B cell (primary cell): ENCODE measurements at regions not wholly inside any gene's neighbourhood (a gene's known extent, or its start where the extent isn't known, plus 50 kb on each side); places are given as distances from the start of the nearest gene placed in this dataset.
"Not testable (repeated sequence)": the region's sequence is repeated elsewhere in the genome, so short reads cannot be mapped to it uniquely, and the experiment has no call there.

Source experiments
- ATAC-seq: fragments of 200-7000 bp; cut with Tn5 transposase; one replicate; pipeline ENCODE4 v1.10.0; 2021; ENCODE audit warnings: low read depth, mild to moderate bottlenecking, moderate number of reproducible peaks, moderate library complexity
- CTCF ChIA-PET: fragments of 350-600 bp; sonication (Branson Sonifier 250); formaldehyde crosslinking; loops from one replicate; lab custom pipeline; 2021; ENCODE audit warnings: antibody characterized with exemption, inconsistent platforms; lab: Charles Lee
- POLR2A ChIA-PET: fragments of 350-600 bp; sonication (Branson Sonifier 250); formaldehyde crosslinking; loops from one replicate; lab custom pipeline; 2021; ENCODE audit warnings: antibody characterized with exemption; lab: Charles Lee
- DNase-seq: peaks from one replicate; pipeline ENCODE4 v3.0.0; 2013
- H2AFZ ChIP-seq: 2 replicates; pipeline ENCODE4 v1.6.1; 2012; ENCODE audit warnings: mild to moderate bottlenecking, low read depth, low read length; ENCODE audit not compliant: insufficient read depth, poor library complexity, severe bottlenecking
- H3K27ac ChIP-seq, 2 donors: 1 replicate in 1 of 2; 2 replicates in 1 of 2; pipeline ENCODE4 v1.5.1; 2012 to 2013; ENCODE audit warnings: low read length in 2 of 2, mild to moderate bottlenecking in 2 of 2, moderate library complexity in 1 of 2
- H3K27me3 ChIP-seq, 4 experiments: fragments of 200-600 bp in 1 of 4; sonication (generic) in 1 of 4; replicated peaks in 1 of 4; 1 replicate in 2 of 4; 2 replicates in 2 of 4; pipeline versions ENCODE4 v1.6.1 to v1.7.0; 2013 to 2016; ENCODE audit warnings: low read length in 3 of 4, mild to moderate bottlenecking in 2 of 4, mixed read lengths in 1 of 4, moderate library complexity in 1 of 4; ENCODE audit not compliant: insufficient read depth in 4 of 4, control insufficient read depth in 3 of 4; ENCODE audit errors: control extremely low read depth in 1 of 4
- H3K36me3 ChIP-seq, 2 experiments: replicated peaks in 1 of 2; 1 replicate in 1 of 2; 2 replicates in 1 of 2; pipeline versions ENCODE4 v1.6.1 to v1.7.1; 2013; ENCODE audit warnings: low read length in 1 of 2; ENCODE audit not compliant: insufficient read depth in 2 of 2, control insufficient read depth in 1 of 2; ENCODE audit errors: control extremely low read depth in 1 of 2, extremely low read depth in 1 of 2
- H3K4me1 ChIP-seq, 2 donors: fragments of 200-600 bp in 1 of 2; sonication (generic) in 1 of 2; 1 replicate in 1 of 2; 2 replicates in 1 of 2; pipeline versions ENCODE4 v1.5.1 to v1.6.1; 2013 to 2017; ENCODE audit warnings: low read length in 2 of 2; ENCODE audit not compliant: control insufficient read depth in 2 of 2, insufficient read depth in 2 of 2
- H3K4me2 ChIP-seq: replicated peaks from 2 replicates; pipeline ENCODE3; 2012; ENCODE audit warnings: mild to moderate bottlenecking, low read depth, low read length; ENCODE audit not compliant: poor library complexity, severe bottlenecking
- H3K4me3 ChIP-seq, 5 experiments: fragments of 200-600 bp in 1 of 5; sonication (generic) in 1 of 5; 1 replicate in 3 of 5; 2 replicates in 2 of 5; pipeline versions ENCODE4 v1.5.1 to v1.7.0; 2011 to 2016; ENCODE audit warnings: low read length in 4 of 5, mild to moderate bottlenecking in 4 of 5, low read depth in 2 of 5, control low read depth in 1 of 5, moderate library complexity in 1 of 5; ENCODE audit not compliant: insufficient read depth in 1 of 5; ENCODE audit errors: control extremely low read depth in 1 of 5, extremely low read depth in 1 of 5
- H3K79me2 ChIP-seq: fragments of 200-600 bp; sonication (generic); one replicate; pipeline ENCODE4 v1.6.0; 2016; ENCODE audit warnings: low read length; ENCODE audit not compliant: control insufficient read depth, insufficient read depth
- H3K9ac ChIP-seq: fragments of 200-600 bp; sonication (generic); 2 replicates; pipeline ENCODE4 v1.6.1; 2017; ENCODE audit warnings: mild to moderate bottlenecking, low read length, moderate library complexity
- H3K9me3 ChIP-seq, 3 donors: one replicate each; pipeline versions ENCODE4 v1.6.1 to v1.7.1; 2013; ENCODE audit warnings: low read length in 2 of 3; ENCODE audit not compliant: control insufficient read depth in 2 of 3, insufficient read depth in 1 of 3; ENCODE audit errors: control extremely low read depth in 1 of 3
- H4K20me1 ChIP-seq: 2 replicates; pipeline ENCODE4 v1.6.0; 2012; ENCODE audit warnings: mild to moderate bottlenecking, low read length; ENCODE audit not compliant: insufficient read depth, control insufficient read depth, poor library complexity, severe bottlenecking
- H3K27ac Mint-ChIP-seq: one replicate; pipeline ENCODE4 v1.8.0; 2021; ENCODE audit warnings: mixed read lengths
- H3K27me3 Mint-ChIP-seq: one replicate; pipeline ENCODE4 v1.8.0; 2021; ENCODE audit warnings: mixed read lengths
- H3K4me1 Mint-ChIP-seq: one replicate; pipeline ENCODE4 v1.8.0; 2021; ENCODE audit warnings: mixed read lengths
- H3K4me3 Mint-ChIP-seq: one replicate; pipeline ENCODE4 v1.8.0; 2021; ENCODE audit warnings: mixed read lengths
- H3K9me3 Mint-ChIP-seq: one replicate; pipeline ENCODE4 v1.8.0; 2022; ENCODE audit warnings: mixed read lengths; ENCODE audit not compliant: insufficient read depth
- EZH2 ChIP-seq: IDR thresholded peaks from 2 replicates; pipeline ENCODE4 v1.6.1; 2012; ENCODE audit warnings: borderline replicate concordance, low read depth, mild to moderate bottlenecking, moderate library complexity, low read length; ENCODE audit not compliant: insufficient read depth, poor library complexity, severe bottlenecking
- WGBS: methylation state at CpG from one replicate; pipeline ENCODE4 v1.1.5; 2013; ENCODE audit warnings: missing lambda C conversion rate; ENCODE audit not compliant: insufficient coverage; 5-methylcytosine and 5-hydroxymethylcytosine counted together
- intact Hi-C: fragments of 100-400 bp; cut with micrococcal nuclease; formaldehyde crosslinking; loops from one replicate; pipeline ENCODE4 v1.10.0; 2022
- TF ChIP-seq, protein P1 (sequence below): fragments of 200-600 bp; IDR thresholded peaks from one replicate; pipeline ENCODE4 v1.8.0; 2022; ENCODE audit warnings: antibody characterized with exemption, mild to moderate bottlenecking

DNA sequence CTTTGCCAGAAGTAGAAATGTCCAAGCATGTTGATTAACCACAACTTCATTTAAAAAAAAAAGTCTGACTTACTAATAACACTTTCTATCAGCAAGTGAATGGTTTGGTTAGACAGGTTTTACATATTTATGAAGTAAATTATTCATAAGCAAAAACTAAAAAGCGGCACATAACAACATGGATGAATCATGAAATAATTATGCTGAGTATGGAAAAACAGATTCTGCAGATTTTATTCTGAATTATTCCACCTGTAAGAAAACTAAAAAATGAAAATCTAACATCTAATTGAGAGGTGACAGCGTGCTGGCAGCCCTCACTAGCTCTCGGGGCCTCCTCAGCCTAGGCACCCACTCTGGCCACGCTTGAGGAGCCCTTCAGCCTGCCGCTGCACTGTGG lies 173.5 kb downstream of the ADAM29 start:
- no CpG with 5 or more reads among the region's 5 CpGs for WGBS
- Histone ChIP-seq H3K4me1 (no peaks in the 10 kb centered on the region), H3K4me3 (no peak overlapping the region), H3K9ac (no peak overlapping the region), H3K27me3 (no peaks in the 10 kb centered on the region), H3K27ac (no peak overlapping the region), H4K20me1 (no peaks in the 10 kb centered on the region), H3K9me3 (peaks cover 0 to 24% (median 0%) of the 10 kb centered on the region in 3 donors), H3K79me2 (no peaks in the 10 kb centered on the region), H2AFZ (no peak overlapping the region), H3K4me2 (no peak overlapping the region), H3K36me3 (no peaks in the 10 kb centered on the region)
- ATAC-seq: no peak
- TF ChIP-seq EZH2: no peak
- TF ChIP-seq, protein P1, sequence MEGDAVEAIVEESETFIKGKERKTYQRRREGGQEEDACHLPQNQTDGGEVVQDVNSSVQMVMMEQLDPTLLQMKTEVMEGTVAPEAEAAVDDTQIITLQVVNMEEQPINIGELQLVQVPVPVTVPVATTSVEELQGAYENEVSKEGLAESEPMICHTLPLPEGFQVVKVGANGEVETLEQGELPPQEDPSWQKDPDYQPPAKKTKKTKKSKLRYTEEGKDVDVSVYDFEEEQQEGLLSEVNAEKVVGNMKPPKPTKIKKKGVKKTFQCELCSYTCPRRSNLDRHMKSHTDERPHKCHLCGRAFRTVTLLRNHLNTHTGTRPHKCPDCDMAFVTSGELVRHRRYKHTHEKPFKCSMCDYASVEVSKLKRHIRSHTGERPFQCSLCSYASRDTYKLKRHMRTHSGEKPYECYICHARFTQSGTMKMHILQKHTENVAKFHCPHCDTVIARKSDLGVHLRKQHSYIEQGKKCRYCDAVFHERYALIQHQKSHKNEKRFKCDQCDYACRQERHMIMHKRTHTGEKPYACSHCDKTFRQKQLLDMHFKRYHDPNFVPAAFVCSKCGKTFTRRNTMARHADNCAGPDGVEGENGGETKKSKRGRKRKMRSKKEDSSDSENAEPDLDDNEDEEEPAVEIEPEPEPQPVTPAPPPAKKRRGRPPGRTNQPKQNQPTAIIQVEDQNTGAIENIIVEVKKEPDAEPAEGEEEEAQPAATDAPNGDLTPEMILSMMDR: no peak
- ChIA-PET POLR2A (no interaction called here), CTCF (no interaction called here)
- no peaks in the 10 kb centered on the region for H3K4me1 Mint-ChIP-seq
- H3K4me3 Mint-ChIP-seq: no peak overlapping the region
- no peak overlapping the region for H3K27ac Mint-ChIP-seq
- H3K9me3 Mint-ChIP-seq: no peaks in the 10 kb centered on the region
- no peak for DNase-seq
- intact Hi-C loops: no loop called here
- H3K27me3 Mint-ChIP-seq: no peaks in the 10 kb centered on the region

DNA sequence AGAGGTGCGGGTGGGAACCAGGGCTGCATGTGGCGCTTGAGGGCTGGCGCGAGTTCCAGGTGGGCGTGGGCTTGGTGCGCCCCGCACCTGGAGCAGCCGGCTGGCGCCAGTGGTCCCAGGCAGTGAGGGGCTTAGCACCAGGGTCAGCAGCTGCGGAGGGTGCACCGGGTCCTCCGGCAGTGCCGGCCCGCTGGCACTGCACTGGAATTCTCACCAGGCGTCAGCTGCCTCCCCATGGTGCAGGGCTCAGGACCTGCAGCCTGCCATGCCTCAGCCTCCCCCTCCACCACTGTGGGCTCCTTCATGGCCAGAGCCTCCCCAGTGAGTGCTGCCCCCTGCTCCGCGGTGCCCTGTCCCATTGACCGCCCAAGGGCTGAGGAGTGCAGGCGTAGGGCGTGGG lies 174.0 kb downstream of the ADAM29 start:
- Histone ChIP-seq H3K4me2 (no peak overlapping the region), H4K20me1 (no peaks in the 10 kb centered on the region), H3K9ac (no peak overlapping the region), H3K27ac (no peak overlapping the region), H3K79me2 (no peaks in the 10 kb centered on the region), H2AFZ (no peak overlapping the region), H3K36me3 (no peaks in the 10 kb centered on the region), H3K4me1 (no peaks in the 10 kb centered on the region), H3K27me3 (no peaks in the 10 kb centered on the region), H3K9me3 (peaks cover 0 to 24% (median 0%) of the 10 kb centered on the region in 3 donors), H3K4me3 (no peak overlapping the region)
- POLR2A ChIA-PET: no interaction called here
- intact Hi-C loops: no loop called here
- ATAC-seq: no peak
- no peak overlapping the region for H3K4me3 Mint-ChIP-seq
- CTCF ChIA-PET: no interaction called here
- TF ChIP-seq EZH2: no peak
- TF ChIP-seq, protein P1: no peak
- no peak overlapping the region for H3K27ac Mint-ChIP-seq
- H3K4me1 Mint-ChIP-seq: no peaks in the 10 kb centered on the region
- no peaks in the 10 kb centered on the region for H3K27me3 Mint-ChIP-seq
- DNase-seq: no peak
- no peaks in the 10 kb centered on the region for H3K9me3 Mint-ChIP-seq
- 93% methylated on average over 19 of the region's 20 CpGs for WGBS

GRCh38 chr4:175093055-175093454 lies 174.9 kb downstream of the ADAM29 start:
- DNase-seq, ATAC-seq, H3K27me3 Mint-ChIP-seq, H3K27me3 ChIP-seq, H3K9me3 Mint-ChIP-seq, H3K27ac Mint-ChIP-seq, H3K4me3 Mint-ChIP-seq, H4K20me1 ChIP-seq, H3K4me1 Mint-ChIP-seq, H3K9ac ChIP-seq, H3K79me2 ChIP-seq, intact Hi-C loops, CTCF ChIA-PET, H3K27ac ChIP-seq, H3K4me2 ChIP-seq, H3K4me3 ChIP-seq, H3K36me3 ChIP-seq, H3K4me1 ChIP-seq, H2AFZ ChIP-seq, POLR2A ChIA-PET: not testable (repeated sequence)
- peaks cover 0 to 24% (median 0%) of the 10 kb centered on the region in 3 donors for H3K9me3 ChIP-seq
- WGBS: 87% methylated on average over 5 of the region's 9 CpGs
